OCI-LY3 (cell line): ENCODE measurements at regions not wholly inside any gene's neighbourhood (a gene's known extent, or its start where the extent isn't known, plus 50 kb on each side); places are given as distances from the start of the nearest gene placed in this dataset.

ENCODE experiments used
- EZH2phosphoT487 ChIP-seq: fragments of 200-600 bp; shearing (Covaris generic); IDR thresholded peaks from 2 replicates; pipeline ENCODE4 v1.6.1; 2018; ENCODE audit warnings: antibody characterized with exemption, mixed run types, low read depth
- TF ChIP-seq, protein P1 (sequence below): fragments of 200-600, 300-600 bp; sonication (generic); IDR thresholded peaks from 2 replicates; pipeline ENCODE4 v1.5.1; 2014; ENCODE audit warnings: antibody characterized with exemption, low read length, low read depth

GRCh38 chr6:14434916-14435690 lies 317.5 kb downstream of the CD83 start:
- TF ChIP-seq, protein P1, sequence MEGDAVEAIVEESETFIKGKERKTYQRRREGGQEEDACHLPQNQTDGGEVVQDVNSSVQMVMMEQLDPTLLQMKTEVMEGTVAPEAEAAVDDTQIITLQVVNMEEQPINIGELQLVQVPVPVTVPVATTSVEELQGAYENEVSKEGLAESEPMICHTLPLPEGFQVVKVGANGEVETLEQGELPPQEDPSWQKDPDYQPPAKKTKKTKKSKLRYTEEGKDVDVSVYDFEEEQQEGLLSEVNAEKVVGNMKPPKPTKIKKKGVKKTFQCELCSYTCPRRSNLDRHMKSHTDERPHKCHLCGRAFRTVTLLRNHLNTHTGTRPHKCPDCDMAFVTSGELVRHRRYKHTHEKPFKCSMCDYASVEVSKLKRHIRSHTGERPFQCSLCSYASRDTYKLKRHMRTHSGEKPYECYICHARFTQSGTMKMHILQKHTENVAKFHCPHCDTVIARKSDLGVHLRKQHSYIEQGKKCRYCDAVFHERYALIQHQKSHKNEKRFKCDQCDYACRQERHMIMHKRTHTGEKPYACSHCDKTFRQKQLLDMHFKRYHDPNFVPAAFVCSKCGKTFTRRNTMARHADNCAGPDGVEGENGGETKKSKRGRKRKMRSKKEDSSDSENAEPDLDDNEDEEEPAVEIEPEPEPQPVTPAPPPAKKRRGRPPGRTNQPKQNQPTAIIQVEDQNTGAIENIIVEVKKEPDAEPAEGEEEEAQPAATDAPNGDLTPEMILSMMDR: no peak
- TF ChIP-seq EZH2phosphoT487: no peak
